ENCODE measurements at regions not wholly inside any gene's neighbourhood (a gene's known extent, or its start where the extent isn't known, plus 50 kb on each side); places are given as distances from the start of the nearest gene placed in this dataset.
A peak's percentile ranks its signal among the peaks of the same experiment; 100 is the strongest.
"Not testable (repeated sequence)": the region's sequence is repeated elsewhere in the genome, so short reads cannot be mapped to it uniquely, and the experiment has no call there.

DNA sequence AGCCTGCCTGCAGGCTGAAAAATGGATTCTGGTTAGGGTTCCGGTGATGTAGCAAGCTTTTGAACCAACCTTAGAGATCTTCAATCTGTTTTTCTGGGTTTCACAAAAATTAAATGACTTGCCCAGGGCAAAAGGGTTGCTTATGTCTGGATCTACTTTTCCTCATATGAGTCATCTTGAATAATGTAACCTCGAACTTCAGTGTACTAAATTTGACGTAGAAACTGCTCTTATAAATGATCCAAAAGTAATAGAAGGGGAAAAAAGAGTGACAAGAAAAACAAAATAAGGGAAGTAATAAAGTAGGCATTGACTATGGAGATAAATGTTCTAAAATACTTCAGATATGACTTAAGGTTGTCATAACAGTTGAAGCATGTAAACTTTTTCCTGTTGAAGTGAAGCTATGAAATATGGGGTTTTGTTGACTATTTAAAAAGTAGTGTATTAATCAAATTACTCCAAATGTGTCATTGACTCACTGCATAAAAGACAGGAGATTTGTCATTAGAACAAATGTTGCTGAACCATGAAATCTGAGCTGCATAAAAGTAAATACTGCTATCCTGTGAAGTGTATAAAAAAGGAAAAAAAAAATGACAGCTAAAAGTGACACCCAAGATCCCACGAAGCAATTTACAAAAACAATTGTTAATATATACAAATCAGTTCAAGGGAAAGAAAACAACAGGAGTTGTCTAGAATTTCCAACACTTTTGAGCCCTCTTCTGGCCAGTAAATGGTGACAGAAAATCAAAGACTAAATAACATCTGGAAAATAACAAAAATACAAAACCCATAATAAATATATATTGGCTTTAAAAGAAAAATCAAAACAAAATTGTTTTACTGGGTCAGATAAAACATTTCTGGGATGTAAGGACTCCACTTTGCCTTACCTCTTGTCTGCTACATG is 103.6 kb upstream of the SERPINE2 start:
- ATAC-seq (no peak), DNase-seq (ENCODE audit: low spot score) (no peak)
- intact Hi-C loops (cut with DNase I) = no loop called here

- intact Hi-C loops (cut with DNase I) = no loop called here
- no peak for ATAC-seq
- DNase-seq (ENCODE audit: low spot score) = no peak
Observed at GRCh38 chr2:224141304-224141703, 102.2 kb upstream of the SERPINE2 start.

GRCh38 chr2:224137208-224137607 is 98.1 kb upstream of the SERPINE2 start:
- DNase-seq (ENCODE audit: low spot score) (no peak), ATAC-seq (no peak)
- intact Hi-C loops (cut with DNase I) = no loop called here

GRCh38 chr2:224136396-224136795 is 97.3 kb upstream of the SERPINE2 start:
- intact Hi-C loops (cut with DNase I) = no loop called here
- ATAC-seq = no peak
- DNase-seq (ENCODE audit: low spot score) = no peak

DNA sequence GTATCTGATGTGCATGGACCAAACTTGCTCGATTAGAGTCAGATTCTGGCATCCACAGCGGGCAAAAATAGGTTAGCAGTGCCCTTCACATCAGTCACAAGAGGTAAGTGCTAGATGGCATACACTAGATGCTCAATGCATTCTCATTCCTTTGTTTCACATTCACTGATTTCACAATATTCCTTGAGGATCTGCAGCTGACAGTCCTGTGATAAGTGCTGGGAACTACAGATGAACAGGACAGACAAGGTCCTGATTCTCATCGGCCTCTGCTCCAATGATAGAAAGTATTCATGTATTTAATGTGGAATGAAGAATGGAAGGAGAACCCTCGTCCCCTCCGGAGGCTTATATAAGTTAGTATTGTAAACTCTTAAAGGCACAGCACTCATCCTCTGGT is 96.8 kb upstream of the SERPINE2 start:
- ATAC-seq (no peak), DNase-seq (ENCODE audit: low spot score) (no peak)
- intact Hi-C loops (cut with DNase I) = no loop called here

DNA sequence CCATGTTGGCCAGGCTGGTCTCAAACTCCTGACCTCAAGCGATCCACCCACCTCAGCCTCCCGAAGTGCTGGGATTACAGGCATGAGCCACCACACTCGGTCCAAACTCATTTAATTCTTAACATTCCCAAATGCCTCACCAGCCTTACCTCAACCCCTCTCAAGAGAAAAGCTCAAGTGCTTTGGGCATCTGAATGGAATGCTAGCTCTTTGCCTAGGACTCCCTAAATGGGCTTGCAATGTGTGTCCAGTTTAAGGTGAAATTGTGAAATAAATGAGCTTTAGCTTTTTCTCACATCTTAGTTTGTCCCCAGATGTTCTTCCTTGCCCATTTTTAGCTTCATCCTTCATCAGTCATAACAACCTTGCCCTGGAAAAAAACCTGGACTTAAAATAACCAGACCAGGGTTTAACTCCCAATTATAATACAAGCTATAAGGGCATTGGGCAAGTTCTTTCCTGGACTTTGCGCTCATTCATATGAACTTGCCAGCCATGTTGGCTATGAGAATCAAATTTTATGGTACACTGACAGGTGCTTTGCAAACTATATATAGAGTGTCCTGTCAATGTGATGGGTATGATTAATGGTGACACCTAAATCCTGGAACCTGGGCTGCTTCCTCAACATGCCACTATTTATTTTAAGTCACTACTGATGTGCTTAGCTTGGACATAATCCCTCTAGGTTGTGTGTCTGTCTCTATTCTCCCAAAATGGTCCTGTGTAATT is 95.1 kb upstream of the SERPINE2 start:
- DNase-seq (ENCODE audit: low spot score) = no peak
- intact Hi-C loops (cut with DNase I) = no loop called here
- no peak for ATAC-seq

- intact Hi-C loops (cut with DNase I) = no loop called here
- no peak for ATAC-seq
- DNase-seq (ENCODE audit: low spot score) = no peak
Observed at GRCh38 chr2:224133387-224133786, 94.3 kb upstream of the SERPINE2 start.

DNA sequence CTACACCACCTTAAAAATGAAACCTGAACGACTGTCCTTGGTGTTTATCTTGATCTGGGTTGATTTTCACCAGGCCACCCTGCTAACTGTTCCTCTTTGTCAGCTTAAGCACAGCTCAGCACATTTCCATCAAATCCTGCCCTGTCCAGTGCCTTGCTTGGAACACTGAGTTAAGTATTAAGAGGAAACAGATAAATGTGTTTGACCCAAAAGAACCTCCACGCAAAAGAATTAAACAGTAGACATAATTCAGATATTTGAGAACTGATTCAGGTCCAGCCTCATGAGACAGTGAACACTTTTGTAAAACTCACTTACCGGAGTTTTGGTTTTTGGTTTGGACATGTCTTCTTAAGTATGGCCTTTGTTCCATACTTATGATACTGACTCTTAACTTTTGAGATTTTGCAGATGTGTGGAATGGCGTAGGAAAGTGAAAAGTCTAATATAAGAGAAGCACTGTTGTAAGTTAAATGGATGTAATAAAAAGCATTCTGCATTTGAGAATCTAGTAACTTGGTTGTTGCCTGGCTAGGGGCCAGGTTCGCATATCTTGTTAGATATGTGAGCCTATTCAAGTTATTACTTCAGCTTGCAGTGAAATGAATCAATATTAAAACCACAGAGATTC is 88.9 kb upstream of the SERPINE2 start:
- intact Hi-C loops (cut with DNase I) = no loop called here
- DNase-seq (ENCODE audit: low spot score) = no peak

DNA sequence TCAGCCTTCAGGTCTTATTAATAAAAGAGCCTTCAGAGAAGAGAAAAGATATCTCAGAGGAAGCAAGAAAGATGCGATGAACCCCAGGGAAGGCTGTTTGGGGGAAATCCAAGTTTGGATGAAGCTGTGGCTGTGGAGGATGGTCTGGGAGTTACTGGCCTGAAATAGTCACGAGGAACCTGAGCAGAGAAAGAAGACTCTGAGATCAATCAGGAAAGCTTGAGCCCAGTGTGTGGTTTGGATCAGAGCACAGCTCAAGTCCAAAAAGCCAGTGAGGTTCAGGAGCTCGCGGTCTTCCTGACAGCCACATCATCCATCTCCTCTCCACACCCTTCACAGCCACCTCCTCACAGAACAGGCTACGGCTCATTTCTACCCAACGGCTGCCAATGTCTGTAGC is 87.4 kb upstream of the SERPINE2 start:
- ATAC-seq (peak; percentile 91), DNase-seq (ENCODE audit: low spot score) (no peak)
- intact Hi-C loops (cut with DNase I) = no loop called here

More for the DNA sequence above, 88.9 kb upstream of the SERPINE2 start:
- no peak for ATAC-seq

DNA sequence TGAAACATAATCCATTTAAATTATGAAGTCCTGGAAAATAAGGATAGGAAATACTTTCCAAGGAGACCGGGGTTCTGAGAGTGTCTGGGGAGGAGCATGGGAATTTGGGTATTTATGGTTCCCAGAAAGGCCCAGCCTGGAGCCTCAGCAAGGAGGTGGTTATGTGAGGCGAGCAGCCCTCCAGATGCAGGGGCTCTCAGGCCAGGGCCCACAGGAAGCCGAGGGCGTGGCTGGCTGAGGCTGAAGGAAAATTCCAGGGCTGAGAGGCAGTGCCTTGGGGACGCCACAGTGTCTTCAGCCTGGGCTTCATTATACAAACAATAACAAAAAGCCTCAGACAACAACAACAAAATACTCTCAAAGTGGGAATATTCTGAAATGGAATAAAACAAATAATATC is 86.9 kb upstream of the SERPINE2 start:
- intact Hi-C loops (cut with DNase I) = no loop called here
- DNase-seq (ENCODE audit: low spot score) = peak; percentile 76
- ATAC-seq = peak; percentile 88

- DNase-seq (ENCODE audit: low spot score) (no peak), ATAC-seq (no peak)
- intact Hi-C loops (cut with DNase I) = no loop called here
Observed at GRCh38 chr2:224122542-224122941, 83.5 kb upstream of the SERPINE2 start.

DNA sequence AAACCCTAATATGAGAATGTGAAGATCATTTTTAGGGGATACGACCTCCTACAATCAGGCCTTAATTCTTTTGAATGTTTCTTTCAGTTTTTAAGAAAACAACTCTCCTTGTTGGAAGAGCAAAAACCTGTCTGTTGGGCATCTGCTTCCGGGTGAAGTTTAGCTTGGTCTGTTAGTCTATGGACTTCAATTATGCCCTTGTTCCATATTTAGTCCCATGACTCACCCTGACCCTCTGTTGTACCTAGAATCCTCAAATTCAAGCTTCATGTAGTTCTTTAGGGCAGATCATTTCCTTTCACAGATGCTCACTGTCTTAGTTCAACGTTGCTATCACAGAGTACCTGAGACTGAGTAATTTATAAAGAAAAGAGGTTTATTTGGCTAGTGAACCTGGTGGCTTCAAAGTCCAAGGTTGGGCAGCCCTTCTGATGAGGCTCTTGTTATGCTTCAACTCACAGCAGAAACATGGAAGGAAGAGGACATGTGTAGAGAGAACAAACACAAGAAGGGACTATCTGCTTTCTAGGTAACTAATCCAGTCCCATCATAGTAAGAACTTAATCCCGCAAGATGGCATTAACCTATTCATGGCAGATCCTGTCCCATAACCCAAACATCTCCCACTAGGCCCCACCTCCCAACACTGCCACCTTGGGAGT is 82.5 kb upstream of the SERPINE2 start:
- intact Hi-C loops (cut with DNase I) = no loop called here
- no peak for DNase-seq (ENCODE audit: low spot score)
- ATAC-seq = no peak

DNA sequence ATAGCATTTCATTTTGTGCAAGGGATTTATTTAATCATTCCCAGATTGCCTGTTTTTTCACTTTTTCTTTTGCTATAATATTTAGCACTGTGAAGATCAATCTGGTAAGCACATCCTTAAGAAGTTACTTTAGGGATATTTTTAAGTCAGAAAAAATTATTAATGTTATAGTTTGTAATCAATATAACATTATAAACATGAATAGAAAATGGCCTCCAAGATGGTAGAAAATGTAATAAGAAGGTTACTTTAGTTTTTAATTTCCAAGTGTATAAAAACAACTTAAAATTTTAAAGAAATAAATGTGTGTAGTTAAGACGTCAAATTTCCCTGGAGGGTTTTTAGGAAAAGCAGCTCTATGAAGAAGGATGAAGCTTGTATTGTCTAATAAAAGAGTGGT is 81.9 kb upstream of the SERPINE2 start:
- ATAC-seq (no peak), DNase-seq (ENCODE audit: low spot score) (no peak)
- intact Hi-C loops (cut with DNase I) = no loop called here

DNA sequence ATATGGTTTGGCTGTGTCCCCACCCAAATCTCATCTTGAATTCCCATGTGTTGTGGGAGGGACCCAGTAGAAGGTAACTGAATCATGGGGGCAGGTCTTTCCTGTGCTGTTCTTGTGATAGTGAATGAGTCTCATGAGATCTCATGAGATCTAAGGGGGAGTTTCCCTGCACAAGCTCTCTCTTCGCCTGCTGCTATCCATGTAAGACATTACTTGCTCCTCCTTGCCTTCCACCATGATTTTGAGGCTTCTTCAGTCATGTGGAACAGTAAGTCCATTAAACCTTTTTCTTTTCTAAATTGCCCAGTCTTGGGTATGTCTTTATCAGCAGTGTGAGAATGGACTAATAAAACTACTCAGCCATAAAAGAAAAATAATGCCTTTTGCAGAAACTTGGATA is 80.8 kb upstream of the SERPINE2 start:
- DNase-seq (ENCODE audit: low spot score); ATAC-seq: not testable (repeated sequence)

GRCh38 chr2:224114428-224114827 is 75.3 kb upstream of the SERPINE2 start:
- no peak for ATAC-seq

More for the DNA sequence above, 80.8 kb upstream of the SERPINE2 start:
- intact Hi-C loops (cut with DNase I) = not testable (repeated sequence)

GRCh38 chr2:224113930-224114329 is 74.8 kb upstream of the SERPINE2 start:
- DNase-seq (ENCODE audit: low spot score); ATAC-seq; intact Hi-C loops (cut with DNase I): not testable (repeated sequence)

More at GRCh38 chr2:224114428-224114827, 75.3 kb upstream of the SERPINE2 start:
- intact Hi-C loops (cut with DNase I) = no loop called here
- no peak for DNase-seq (ENCODE audit: low spot score)

DNA sequence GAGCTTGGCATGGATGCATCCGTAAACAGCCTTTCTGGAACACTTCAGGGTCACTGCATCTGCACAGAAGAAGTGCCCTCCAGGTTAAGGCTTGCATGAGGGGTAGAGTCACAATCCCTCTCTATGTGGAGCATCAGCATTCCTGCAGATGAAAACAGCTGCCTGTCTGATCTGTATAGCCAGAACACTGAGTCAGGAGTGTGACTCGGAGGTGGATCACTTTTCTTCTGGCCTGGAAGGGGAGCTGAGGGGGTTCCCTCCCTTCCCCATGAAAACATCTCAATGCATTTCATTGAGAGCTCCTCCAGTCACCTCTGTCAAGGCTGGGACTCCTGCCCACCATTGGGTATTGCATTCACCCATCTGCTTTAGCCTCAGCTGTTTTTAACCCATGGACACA is 72.5 kb upstream of the SERPINE2 start:
- ATAC-seq = no peak
- intact Hi-C loops (cut with DNase I) = no loop called here
- no peak for DNase-seq (ENCODE audit: low spot score)

DNA sequence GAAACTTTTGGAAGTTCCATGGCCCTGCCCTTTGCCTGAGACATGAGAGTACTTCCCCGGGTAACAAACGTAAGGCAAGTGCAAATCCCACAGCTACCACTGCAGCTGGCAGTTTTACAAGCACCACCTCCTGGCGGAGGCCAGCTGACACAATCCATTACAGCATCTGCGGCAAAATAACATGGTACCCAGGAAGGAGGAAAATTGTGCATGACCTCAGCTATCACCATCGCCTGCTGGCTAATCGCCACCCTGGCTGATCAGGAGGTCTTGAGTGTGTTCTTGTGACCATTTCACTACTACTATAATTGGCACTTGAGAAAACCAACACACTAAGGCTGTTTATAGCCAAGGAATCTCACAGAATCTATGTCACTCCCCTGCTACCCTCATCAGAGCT is 71.7 kb upstream of the SERPINE2 start:
- intact Hi-C loops (cut with DNase I) = no loop called here
- DNase-seq (ENCODE audit: low spot score) = no peak
- ATAC-seq = no peak

DNA sequence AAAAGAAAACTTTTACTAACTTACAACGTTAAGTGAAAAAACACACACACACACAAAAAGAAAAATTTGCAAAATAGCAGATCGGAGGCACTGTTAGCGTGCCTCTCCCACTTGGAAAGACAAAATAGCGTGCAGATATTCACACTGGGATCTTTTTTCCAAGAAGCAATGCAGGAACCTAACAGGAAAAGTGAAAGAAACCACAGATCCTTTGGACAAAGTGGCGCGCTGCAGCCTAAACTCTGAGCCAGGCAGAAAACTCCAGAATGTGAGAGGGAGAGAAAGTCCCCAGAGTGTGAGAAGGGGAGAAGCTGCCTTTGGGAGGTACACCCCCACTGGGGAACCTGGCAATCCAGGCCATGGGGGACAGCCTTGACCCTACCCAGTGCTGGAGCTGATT is 70.7 kb upstream of the SERPINE2 start:
- DNase-seq (ENCODE audit: low spot score) (no peak), ATAC-seq (peak; percentile 26)
- intact Hi-C loops (cut with DNase I) = loop anchor here (2.0 kb wide), 1 partner anchor 63 kb away; no protein-coding TSS in a partner anchor
